ENCODE measurements at regions not wholly inside any gene's neighbourhood (a gene's known extent, or its start where the extent isn't known, plus 50 kb on each side); places are given as distances from the start of the nearest gene placed in this dataset.
"Not testable (repeated sequence)": the region's sequence is repeated elsewhere in the genome, so short reads cannot be mapped to it uniquely, and the experiment has no call there.

DNA sequence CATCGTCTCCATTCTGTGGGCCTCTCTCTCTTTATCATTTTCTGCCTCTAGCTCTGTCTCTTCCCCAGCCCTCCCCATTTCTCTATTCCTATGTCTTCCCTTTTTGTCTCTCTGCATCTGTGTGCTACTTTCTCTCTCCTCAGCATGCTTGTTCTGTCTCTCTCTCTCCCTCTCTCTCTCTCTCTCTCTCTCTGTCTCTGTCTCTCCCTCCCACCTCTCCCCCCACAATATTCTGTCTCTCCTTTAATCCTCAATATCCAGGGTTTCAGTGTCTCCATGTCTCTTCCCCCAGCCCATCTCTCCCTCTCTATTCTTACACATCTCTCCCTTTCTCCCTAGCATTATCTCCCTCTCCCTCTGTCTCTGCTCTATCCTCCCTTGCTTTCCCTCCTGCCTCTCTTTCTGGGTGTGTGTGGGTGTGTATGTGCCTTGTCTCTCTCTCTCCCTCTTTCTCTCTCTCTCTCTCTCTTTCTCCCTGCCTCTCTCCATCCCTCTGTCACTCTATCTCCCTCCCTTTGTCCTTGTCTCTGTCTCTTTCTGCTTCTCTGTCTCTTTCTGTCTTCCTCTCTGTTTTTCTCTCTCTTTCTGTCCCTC is 76.9 kb upstream of the SIRPA start:
- TF ChIP-seq, protein P1, sequence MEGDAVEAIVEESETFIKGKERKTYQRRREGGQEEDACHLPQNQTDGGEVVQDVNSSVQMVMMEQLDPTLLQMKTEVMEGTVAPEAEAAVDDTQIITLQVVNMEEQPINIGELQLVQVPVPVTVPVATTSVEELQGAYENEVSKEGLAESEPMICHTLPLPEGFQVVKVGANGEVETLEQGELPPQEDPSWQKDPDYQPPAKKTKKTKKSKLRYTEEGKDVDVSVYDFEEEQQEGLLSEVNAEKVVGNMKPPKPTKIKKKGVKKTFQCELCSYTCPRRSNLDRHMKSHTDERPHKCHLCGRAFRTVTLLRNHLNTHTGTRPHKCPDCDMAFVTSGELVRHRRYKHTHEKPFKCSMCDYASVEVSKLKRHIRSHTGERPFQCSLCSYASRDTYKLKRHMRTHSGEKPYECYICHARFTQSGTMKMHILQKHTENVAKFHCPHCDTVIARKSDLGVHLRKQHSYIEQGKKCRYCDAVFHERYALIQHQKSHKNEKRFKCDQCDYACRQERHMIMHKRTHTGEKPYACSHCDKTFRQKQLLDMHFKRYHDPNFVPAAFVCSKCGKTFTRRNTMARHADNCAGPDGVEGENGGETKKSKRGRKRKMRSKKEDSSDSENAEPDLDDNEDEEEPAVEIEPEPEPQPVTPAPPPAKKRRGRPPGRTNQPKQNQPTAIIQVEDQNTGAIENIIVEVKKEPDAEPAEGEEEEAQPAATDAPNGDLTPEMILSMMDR (IDR thresholded peaks at IDR 0.05; ENCODE audit: extremely low read depth, missing control alignments) = no peak
- no peak for DNase-seq (ENCODE audit: low spot score)

DNA sequence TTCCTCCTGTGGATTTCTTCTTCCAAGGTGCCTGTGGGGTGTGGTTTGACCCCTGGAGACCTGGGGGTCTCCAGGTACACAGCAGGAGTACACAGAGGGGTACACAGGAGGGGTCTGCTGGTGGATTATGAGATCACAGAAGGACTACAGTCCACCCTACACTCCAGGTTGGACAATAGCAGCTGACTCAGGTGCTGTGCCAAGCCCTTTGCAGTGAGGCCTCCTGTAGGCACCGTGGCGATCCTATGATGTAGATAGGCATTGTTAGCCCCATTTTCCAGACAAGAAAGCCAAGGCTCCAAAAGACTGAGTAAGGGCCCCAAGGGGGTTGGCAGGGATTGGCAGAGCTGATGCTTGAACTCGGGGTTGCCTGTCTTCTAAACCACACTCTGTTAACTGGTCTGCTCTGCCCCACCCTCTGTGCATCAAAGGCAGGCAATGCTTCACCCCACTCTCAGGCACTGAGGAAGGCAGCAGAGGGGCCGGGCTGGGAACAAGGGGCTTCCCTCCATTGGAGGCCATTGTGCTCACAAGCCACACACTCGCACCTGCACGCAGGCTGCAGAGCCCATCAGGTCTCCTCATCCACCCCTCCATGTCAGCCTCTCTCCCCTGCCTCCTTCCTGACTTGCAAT is 77.5 kb upstream of the SIRPA start:
- DNase-seq (ENCODE audit: low spot score) = no peak

DNA sequence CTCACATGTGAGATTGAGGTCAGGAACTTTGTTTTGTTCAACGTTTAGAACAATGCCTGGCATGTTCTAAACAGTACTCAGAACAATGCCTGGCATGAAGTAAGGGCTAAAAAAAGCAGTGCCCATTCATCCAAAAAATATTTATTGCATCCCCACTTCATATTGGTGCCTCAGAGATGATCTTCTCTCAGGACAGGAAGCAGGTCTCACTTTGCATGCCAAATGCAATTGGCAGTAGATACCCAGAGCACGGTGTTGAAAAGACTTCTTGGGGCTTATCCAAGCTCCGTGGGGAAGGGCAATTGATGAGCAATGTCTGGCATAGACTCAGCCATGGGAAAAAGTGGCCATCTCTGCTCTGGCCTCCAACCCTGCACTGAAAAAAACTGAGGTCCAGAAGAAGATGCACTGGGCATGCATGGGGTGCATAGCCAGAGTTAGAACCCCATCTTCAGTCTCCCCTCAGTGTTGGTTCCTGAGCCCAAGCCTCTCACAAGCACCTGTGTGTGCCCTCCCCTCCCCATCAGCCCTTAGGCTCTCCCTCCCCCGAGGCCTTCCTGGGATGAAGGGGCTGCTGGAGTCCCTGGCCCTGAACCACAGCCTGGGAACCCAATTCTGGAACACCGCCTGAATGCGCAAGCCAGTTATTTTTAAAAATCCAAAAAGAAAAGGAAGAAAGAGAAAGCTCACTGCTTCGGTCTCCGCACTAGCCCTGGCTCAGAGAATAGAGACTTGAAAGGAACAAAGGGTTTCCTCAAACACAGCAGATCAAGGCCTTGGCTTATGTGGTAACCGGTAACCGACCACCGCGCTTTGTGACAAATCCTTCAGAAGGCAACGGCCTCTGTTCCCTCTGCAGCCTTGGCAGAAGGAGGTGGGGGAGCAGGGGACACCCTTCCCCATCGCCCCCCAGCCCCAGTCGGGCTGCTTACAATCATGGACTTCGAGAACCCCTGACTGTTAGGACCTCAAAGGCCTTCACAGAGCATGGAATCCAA is 78.5 kb upstream of the SIRPA start:
- TF ChIP-seq, protein P1 (IDR thresholded peaks at IDR 0.05; ENCODE audit: extremely low read depth, missing control alignments) = no peak
- DNase-seq (ENCODE audit: low spot score) = no peak

More for the DNA sequence above, 77.5 kb upstream of the SIRPA start:
- TF ChIP-seq, protein P1 (IDR thresholded peaks at IDR 0.05; ENCODE audit: extremely low read depth, missing control alignments) = no peak

DNA sequence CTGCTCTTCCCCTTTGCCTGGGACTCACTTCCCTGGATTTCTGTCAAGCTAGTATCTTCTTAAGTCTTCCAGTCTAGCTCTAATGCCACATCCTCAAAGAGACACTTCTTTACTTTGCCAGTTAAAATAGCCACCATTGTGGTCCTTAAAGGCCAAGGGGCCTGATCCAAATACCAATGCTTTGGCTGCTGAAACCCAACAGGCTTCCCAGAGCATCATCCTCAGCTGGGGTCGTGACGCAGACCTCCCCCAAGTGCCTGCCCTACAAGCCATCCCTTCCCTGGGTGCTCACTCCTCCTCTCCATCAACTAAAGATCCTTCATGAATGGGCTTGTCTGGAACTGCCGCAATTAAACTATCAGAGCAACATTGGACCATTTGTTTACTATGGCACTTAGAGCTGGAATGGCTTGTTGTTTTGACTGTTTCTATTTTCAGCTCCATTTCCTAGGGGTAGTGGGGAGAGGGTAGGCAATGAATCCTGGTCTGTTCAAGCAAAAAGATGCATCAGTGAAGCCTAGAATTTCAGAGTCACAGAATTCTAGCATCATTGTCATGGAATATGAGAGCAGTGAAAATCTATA is 79.6 kb upstream of the SIRPA start:
- TF ChIP-seq, protein P1 (IDR thresholded peaks at IDR 0.05; ENCODE audit: extremely low read depth, missing control alignments) = no peak
- DNase-seq (ENCODE audit: low spot score) = no peak

DNA sequence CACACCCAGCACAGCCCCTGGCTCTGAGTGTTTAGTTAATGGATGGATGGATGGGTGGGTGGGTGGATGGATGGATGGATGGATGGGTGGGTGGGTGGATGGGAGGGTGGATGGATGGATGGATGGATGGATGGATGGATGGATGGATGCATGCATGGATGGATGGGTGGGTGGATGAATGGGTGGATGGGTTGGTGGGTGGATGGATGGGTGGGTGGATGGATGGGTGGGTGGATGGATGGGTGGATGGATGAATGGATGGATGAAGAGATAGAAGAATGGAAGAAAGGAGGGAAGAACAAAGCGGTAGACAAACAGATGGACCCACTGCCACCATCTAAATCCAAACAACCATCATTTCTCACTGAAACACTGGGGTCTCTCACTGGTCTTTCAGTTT is 80.3 kb upstream of the SIRPA start:
- DNase-seq (ENCODE audit: low spot score) = not testable (repeated sequence)

DNA sequence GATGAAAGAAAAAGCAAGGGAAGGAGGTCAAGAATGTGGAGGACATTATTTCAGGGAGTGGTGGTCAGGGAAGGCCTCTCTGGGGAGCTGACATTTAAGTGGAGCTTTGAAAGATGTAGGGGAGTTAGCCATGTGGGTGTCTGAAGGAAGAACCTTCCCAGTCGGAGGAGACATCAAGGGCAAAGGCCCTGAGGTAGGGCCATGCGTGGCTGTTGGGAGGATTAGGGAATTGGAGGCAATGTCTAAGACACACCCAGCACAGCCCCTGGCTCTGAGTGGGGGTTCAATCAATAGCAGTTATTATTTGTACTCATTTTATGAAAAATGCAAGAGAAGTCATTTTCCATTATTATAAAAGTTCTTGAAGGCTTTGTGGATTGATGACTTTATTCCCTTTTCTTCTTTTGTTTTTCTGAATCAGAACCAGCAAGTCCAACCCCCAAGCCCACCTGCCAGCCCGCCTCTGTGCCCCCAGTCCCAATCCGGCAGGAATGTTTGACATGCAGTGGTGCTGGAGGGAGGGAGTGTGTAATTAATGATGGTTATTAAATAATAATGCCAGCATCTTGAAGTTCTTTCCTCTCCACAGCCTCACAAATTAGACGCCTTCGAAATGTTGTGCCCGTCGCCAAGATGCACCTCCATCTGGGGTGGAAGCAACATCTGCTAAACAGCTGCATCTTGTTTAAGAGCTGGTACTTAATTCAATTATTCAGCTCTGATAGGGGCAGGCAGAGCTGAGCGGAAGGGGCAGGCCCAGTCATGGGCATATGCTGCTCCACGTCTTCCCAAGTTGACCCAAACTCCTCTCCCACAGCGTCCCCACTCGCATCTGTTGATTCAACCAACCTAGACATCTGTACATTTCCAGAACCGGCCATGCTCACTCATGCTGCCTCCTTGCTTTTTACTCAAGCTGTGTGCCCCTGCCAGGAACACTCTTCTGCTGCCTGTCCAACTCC is 81.3 kb upstream of the SIRPA start:
- no peak for DNase-seq (ENCODE audit: low spot score)
- TF ChIP-seq, protein P1 (IDR thresholded peaks at IDR 0.05; ENCODE audit: extremely low read depth, missing control alignments) = no peak

DNA sequence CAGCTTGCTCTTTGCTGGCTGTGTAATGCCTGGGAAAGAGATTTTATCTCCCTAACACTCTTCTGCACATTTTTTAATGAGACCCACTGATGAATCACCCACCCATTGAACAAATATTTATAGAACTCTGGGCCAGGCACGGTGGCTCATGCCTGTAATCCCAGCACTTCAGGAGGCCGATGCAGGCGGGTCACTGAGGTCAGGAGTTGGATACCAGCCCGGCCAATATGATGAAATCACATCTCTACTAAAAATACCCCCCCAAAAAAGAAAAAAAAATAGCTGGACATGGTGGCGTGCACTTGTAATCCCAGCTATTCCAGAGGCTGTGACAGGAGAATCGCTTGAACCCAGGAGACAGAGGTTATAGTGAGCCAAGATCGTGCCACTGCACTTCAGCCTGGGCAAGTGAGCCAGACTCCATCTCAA is 82.1 kb upstream of the SIRPA start:
- TF ChIP-seq, protein P1 (IDR thresholded peaks at IDR 0.05; ENCODE audit: extremely low read depth, missing control alignments) = no peak
- no peak for DNase-seq (ENCODE audit: low spot score)

All from GM20000 (cell line).